ENCODE measurements at regions not wholly inside any gene's neighbourhood (a gene's known extent, or its start where the extent isn't known, plus 50 kb on each side); places are given as distances from the start of the nearest gene placed in this dataset.
"Not testable (repeated sequence)": the region's sequence is repeated elsewhere in the genome, so short reads cannot be mapped to it uniquely, and the experiment has no call there.

DNA sequence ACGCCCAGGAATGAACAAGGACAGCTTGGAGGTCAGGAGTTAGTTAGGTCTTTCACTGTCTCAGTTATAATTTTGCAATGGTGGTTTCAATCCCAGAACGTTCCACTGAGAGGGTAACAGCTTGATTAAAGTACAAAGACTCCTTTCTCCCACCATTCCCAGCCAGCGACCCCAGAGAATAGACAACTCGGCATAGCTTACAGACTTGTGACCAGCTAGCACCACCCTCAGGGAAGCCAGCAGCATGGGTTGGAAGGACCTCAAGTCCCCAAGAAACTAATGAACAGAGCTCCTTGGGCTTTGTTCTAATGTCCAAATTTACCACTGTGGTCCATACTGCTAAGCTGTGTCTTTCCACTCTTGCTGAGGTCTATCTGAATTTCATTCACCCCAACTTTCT, 72.0 kb upstream of the MED14 start:
- intact Hi-C loops (cut with micrococcal nuclease), result no loop called here
- ATAC-seq (ENCODE audit: low read depth) (no peak), DNase-seq (no peak)
- TF ChIP-seq, protein P1, sequence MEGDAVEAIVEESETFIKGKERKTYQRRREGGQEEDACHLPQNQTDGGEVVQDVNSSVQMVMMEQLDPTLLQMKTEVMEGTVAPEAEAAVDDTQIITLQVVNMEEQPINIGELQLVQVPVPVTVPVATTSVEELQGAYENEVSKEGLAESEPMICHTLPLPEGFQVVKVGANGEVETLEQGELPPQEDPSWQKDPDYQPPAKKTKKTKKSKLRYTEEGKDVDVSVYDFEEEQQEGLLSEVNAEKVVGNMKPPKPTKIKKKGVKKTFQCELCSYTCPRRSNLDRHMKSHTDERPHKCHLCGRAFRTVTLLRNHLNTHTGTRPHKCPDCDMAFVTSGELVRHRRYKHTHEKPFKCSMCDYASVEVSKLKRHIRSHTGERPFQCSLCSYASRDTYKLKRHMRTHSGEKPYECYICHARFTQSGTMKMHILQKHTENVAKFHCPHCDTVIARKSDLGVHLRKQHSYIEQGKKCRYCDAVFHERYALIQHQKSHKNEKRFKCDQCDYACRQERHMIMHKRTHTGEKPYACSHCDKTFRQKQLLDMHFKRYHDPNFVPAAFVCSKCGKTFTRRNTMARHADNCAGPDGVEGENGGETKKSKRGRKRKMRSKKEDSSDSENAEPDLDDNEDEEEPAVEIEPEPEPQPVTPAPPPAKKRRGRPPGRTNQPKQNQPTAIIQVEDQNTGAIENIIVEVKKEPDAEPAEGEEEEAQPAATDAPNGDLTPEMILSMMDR (IDR thresholded peaks at IDR 0.05), result no peak
- H3K4me3 Mint-ChIP-seq, result no peak overlapping the region
- CTCF ChIA-PET, result no interaction called here
- H3K9me3 Mint-ChIP-seq, result no peaks in the 10 kb centered on the region
- POLR2A ChIA-PET, result no interaction called here
- H3K27ac Mint-ChIP-seq, result no peak overlapping the region
- H3K4me1 Mint-ChIP-seq, result no peaks in the 10 kb centered on the region
- H3K27me3 Mint-ChIP-seq, result no peaks in the 10 kb centered on the region
- H3K36me3 Mint-ChIP-seq (ENCODE audit: low read depth), result no peaks in the 10 kb centered on the region

DNA sequence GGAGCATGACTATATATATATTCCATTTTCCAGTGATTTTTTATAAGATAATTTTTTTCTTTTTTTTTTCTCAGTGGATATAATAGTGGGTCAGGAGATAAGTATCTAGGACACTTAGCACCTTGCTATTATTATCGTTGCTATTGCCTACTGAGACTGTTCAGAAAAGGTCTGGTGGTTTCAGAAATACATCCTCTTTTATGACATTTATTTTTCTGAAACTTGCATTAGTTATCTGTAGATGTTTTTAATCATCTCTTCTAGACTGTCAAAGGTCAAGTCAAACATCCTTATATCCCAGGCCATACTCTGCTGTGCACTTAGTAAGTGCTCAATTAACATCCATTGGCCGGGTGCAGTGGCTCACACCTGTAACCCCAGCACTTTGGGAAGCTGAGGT, 72.9 kb upstream of the MED14 start:
- H3K27ac Mint-ChIP-seq, result no peak overlapping the region
- H3K4me1 Mint-ChIP-seq, result no peaks in the 10 kb centered on the region
- ATAC-seq (ENCODE audit: low read depth), result no peak
- no peak for DNase-seq
- TF ChIP-seq, protein P1 (IDR thresholded peaks at IDR 0.05), result no peak
- no peaks in the 10 kb centered on the region for H3K36me3 Mint-ChIP-seq (ENCODE audit: low read depth)
- no peaks in the 10 kb centered on the region for H3K27me3 Mint-ChIP-seq
- CTCF ChIA-PET, result no interaction called here
- H3K4me3 Mint-ChIP-seq, result no peak overlapping the region
- POLR2A ChIA-PET, result no interaction called here
- no peaks in the 10 kb centered on the region for H3K9me3 Mint-ChIP-seq
- intact Hi-C loops (cut with micrococcal nuclease), result no loop called here

DNA sequence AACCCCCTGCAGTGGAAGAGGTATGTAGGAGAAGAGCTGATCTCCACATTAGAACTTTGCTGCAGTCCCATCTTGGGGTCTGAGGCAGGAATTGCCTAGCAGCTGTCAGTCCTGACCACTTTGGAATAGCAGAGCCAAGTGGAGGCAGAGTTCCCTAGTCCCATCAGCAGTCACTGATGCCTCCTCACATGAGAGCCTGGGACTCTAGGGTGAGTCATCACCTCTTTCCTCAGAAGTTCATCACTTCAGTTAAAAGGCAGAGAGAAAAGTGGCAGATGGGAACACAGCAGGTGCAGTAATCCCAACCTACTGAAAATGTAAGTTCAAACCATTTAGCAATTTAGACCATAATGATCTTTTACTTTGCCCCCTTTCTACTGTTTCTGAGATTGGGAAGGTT, 73.9 kb upstream of the MED14 start:
- ChIA-PET POLR2A (no interaction called here), CTCF (no interaction called here)
- H3K9me3 Mint-ChIP-seq, result no peaks in the 10 kb centered on the region
- no peak for DNase-seq
- TF ChIP-seq, protein P1 (IDR thresholded peaks at IDR 0.05), result no peak
- H3K4me1 Mint-ChIP-seq, result no peaks in the 10 kb centered on the region
- no peak overlapping the region for H3K4me3 Mint-ChIP-seq
- ATAC-seq (ENCODE audit: low read depth), result no peak
- no peaks in the 10 kb centered on the region for H3K27me3 Mint-ChIP-seq
- intact Hi-C loops (cut with micrococcal nuclease), result no loop called here
- H3K36me3 Mint-ChIP-seq (ENCODE audit: low read depth), result no peaks in the 10 kb centered on the region
- H3K27ac Mint-ChIP-seq, result no peak overlapping the region

DNA sequence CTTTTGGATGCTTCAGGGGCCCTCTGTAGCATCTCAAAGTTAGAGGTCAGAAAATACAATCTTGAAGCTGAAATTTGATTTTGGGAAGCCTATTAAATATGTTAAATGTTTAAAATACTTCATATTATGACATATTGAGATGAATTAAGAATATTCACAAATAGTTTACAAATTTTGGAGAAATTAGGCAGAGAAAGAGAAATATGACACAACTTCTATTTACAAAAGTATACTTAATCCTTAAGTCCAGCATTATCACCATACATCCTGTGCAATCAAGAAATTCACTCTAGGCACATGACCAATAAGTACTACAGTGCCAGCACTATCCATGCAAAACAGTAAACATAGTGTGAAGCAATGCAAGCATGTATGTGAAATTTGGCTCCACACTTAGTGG, 79.7 kb upstream of the MED14 start:
- CTCF ChIA-PET; H3K36me3 Mint-ChIP-seq (ENCODE audit: low read depth); ATAC-seq (ENCODE audit: low read depth); H3K4me1 Mint-ChIP-seq; intact Hi-C loops (cut with micrococcal nuclease); POLR2A ChIA-PET; H3K9me3 Mint-ChIP-seq; H3K27ac Mint-ChIP-seq; H3K4me3 Mint-ChIP-seq; H3K27me3 Mint-ChIP-seq; DNase-seq: not testable (repeated sequence)

DNA sequence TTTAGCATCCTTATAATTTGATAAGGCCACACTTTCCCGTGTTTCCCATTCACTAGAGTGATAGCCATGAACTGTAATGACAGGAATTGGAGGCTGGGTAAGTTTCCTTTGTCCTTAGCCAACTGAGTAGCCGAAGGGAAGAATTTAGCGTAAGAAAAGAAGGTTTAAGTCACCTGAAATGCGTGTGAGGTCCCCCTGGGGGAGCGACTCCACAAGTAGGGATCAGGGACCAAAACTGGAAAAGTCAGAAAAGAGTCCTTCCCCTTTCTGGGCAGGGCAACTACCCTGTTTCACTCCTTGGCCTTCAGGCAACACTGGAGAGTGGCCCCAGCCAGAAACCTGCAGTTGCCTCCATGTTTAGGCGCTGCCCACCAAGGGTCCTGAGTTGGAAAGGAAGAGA, 81.6 kb upstream of the MED14 start:
- intact Hi-C loops (cut with micrococcal nuclease), result no loop called here
- TF ChIP-seq, protein P1 (IDR thresholded peaks at IDR 0.05), result no peak
- ChIA-PET CTCF (no interaction called here), POLR2A (no interaction called here)
- no peaks in the 10 kb centered on the region for H3K4me1 Mint-ChIP-seq
- no peak for ATAC-seq (ENCODE audit: low read depth)
- H3K4me3 Mint-ChIP-seq, result no peak overlapping the region
- no peaks in the 10 kb centered on the region for H3K36me3 Mint-ChIP-seq (ENCODE audit: low read depth)
- H3K27ac Mint-ChIP-seq, result no peak overlapping the region
- no peaks in the 10 kb centered on the region for H3K9me3 Mint-ChIP-seq
- DNase-seq, result no peak
- peaks cover 2% of the 10 kb centered on the region for H3K27me3 Mint-ChIP-seq

DNA sequence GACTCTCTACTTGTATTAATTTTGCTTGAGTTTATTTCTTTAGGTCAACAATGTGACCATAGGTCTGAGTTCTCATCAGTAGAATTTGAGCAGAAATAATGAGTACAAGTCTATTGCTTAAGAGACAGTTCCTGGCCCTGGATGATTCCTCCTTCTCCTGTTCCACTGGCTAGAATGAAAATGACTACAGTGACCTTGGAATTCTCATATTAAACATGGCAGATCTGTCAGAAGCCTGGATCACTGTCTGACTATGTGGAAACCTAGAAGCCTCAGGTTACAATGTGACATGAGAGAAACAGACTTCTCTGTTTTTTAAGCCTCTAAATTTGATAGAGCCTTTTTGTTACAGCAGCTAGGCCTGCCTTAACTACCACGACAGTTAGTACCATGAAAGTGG, 82.9 kb upstream of the MED14 start:
- ChIA-PET CTCF (no interaction called here), POLR2A (no interaction called here)
- intact Hi-C loops (cut with micrococcal nuclease), result no loop called here
- DNase-seq (no peak), ATAC-seq (ENCODE audit: low read depth) (no peak)
- Mint-ChIP-seq H3K27me3 (peaks cover 2% of the 10 kb centered on the region), H3K36me3 (ENCODE audit: low read depth) (no peaks in the 10 kb centered on the region), H3K27ac (no peak overlapping the region), H3K4me3 (no peak overlapping the region), H3K9me3 (no peaks in the 10 kb centered on the region), H3K4me1 (no peaks in the 10 kb centered on the region)
- TF ChIP-seq, protein P1 (IDR thresholded peaks at IDR 0.05), result no peak

Data from activated B cell treated with CpG ODN at 0.5 μM for 24 hours (primary cell).